Muscle layer of duodenum (tissue), 2 donors: ENCODE measurements at regions not wholly inside any gene's neighbourhood (a gene's known extent, or its start where the extent isn't known, plus 50 kb on each side); places are given as distances from the start of the nearest gene placed in this dataset.

ENCODE experiments used
- H3K27ac ChIP-seq: one replicate; pipeline ENCODE4 v1.7.0; 2013; ENCODE audit warnings: mild to moderate bottlenecking, low read length
- H3K27me3 ChIP-seq: one replicate; pipeline ENCODE4 v1.7.0; 2013; ENCODE audit warnings: low read depth, mild to moderate bottlenecking, control low read depth, low read length
- H3K36me3 ChIP-seq, 2 donors: one replicate each; pipeline ENCODE4 v1.7.0; 2013; ENCODE audit warnings: low read length in 2 of 2, control low read depth in 1 of 2, mild to moderate bottlenecking in 1 of 2; ENCODE audit not compliant: insufficient read depth in 2 of 2, control insufficient read depth in 1 of 2
- H3K4me1 ChIP-seq, 2 donors: one replicate each; pipeline ENCODE4 v1.7.0; 2013; ENCODE audit warnings: low read length in 2 of 2, mild to moderate bottlenecking in 2 of 2, control low read depth in 1 of 2, moderate library complexity in 1 of 2; ENCODE audit not compliant: insufficient read depth in 2 of 2, control insufficient read depth in 1 of 2
- H3K4me3 ChIP-seq, 2 donors: one replicate each; pipeline ENCODE4 v1.7.0; 2013; ENCODE audit warnings: low read length in 2 of 2, low read depth in 1 of 2, mild to moderate bottlenecking in 1 of 2
- H3K9me3 ChIP-seq, 2 donors: one replicate each; pipeline ENCODE4 v1.7.0; 2013; ENCODE audit warnings: low read length in 2 of 2, control low read depth in 1 of 2, mild to moderate bottlenecking in 1 of 2; ENCODE audit not compliant: control insufficient read depth in 1 of 2
- donor health status: healthy.

DNA sequence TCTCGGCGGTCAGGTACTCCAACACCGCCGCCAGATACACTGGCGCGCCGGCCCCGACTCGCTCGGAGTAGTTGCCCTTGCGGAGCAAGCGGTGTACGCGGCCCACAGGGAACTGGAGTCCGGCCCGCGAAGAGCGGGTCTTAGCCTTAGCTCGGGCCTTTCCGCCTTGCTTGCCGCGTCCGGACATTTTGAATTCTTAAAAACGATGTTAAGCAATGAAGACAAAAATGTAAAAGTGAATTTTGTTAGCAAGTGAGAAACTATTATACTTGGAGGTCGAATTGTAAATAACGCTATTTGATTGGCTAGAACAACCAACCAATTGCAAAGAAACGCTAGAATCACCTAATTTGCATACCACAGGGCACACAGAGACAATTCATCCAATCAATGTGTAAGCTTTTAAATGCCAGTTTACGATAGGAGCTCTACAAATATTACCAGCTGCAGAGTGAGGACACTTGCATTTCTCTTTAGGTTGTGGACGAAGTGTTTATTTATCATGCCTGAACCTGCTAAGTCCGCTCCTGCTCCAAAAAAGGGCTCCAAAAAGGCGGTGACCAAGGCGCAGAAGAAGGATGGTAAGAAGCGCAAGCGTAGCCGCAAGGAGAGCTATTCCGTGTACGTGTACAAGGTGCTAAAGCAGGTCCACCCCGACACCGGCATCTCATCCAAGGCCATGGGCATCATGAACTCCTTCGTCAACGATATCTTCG lies 112.0 kb downstream of the HFE start:
- Histone ChIP-seq H3K27me3 (peaks cover 3% of the 10 kb centered on the region), H3K4me1 (peaks cover 0 to 19% of the 10 kb centered on the region in 2 donors), H3K4me3 (peak overlapping the region; percentile 70 to 74), H3K36me3 (no peaks in the 10 kb centered on the region), H3K27ac (peak overlapping the region; percentile 93), H3K9me3 (no peaks in the 10 kb centered on the region)

DNA sequence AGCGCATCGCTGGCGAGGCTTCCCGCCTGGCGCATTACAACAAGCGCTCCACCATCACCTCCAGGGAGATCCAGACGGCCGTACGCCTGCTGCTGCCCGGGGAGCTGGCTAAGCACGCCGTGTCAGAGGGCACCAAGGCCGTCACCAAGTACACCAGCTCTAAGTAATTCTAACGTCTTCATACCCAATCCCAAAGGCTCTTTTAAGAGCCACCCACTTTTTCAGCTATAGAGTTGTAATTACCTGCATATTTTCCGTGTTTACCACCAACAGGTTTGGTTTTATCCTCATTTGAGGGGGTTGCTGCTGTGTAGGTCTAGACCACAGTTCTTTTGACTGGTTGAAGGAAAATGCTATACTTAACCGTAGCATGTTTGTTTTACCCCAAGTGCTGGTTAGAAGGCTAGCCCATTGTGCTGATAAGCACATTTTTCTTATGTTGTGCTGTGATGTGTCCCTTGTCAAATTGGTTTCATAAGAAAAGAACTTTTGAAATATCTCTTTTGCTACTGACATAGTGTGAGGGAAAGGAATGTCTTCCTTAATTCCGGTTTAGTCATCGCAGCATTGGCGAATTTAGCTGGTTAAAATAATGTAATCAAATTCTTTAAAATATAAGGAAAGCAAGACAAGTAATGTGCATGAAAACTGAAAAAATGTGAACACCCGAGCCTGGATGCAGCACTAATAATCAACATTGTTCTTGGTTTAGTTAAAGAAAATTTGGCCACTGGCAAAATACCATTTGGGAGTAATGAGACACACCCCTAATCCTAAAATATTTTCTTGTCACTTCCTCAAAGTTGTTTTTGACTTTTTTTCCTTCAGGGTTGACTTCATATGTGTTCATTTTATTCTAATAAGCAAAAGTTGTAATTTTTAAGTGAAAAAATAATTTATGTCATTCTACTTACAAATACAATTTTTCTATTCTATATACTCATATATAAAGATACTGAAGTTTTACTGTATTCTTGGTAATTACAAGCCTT lies 112.8 kb downstream of the HFE start:
- peak overlapping the region; percentile 93 for H3K27ac ChIP-seq
- peaks cover 0 to 21% of the 10 kb centered on the region in 2 donors for H3K4me1 ChIP-seq
- peaks cover 3% of the 10 kb centered on the region for H3K27me3 ChIP-seq
- H3K4me3 ChIP-seq: peak overlapping the region; percentile 70 to 74
- H3K36me3 ChIP-seq: no peaks in the 10 kb centered on the region
- no peaks in the 10 kb centered on the region for H3K9me3 ChIP-seq

- Histone ChIP-seq H3K27ac (no peak overlapping the region), H3K9me3 (no peaks in the 10 kb centered on the region), H3K4me1 (peaks cover 0 to 17% of the 10 kb centered on the region in 2 donors), H3K36me3 (peaks cover 0 to 5% of the 10 kb centered on the region in 2 donors), H3K27me3 (peaks cover 3% of the 10 kb centered on the region), H3K4me3 (no peak overlapping the region)
These were observed 113.9 kb downstream of the HFE start for GRCh38 chr6:26200918-26201721.

- Histone ChIP-seq H3K4me1 (peaks cover 0 to 20% of the 10 kb centered on the region in 2 donors), H3K27ac (no peak overlapping the region)
These were observed 115.0 kb downstream of the HFE start for GRCh38 chr6:26202201-26202611.

GRCh38 chr6:26202811-26203583 lies 115.8 kb downstream of the HFE start:
- Histone ChIP-seq H3K9me3 (no peaks in the 10 kb centered on the region), H3K4me3 (no peak overlapping the region), H3K4me1 (peaks cover 0 to 20% of the 10 kb centered on the region in 2 donors), H3K27ac (no peak overlapping the region), H3K27me3 (peaks cover 3% of the 10 kb centered on the region), H3K36me3 (peaks cover 0 to 5% of the 10 kb centered on the region in 2 donors)

More at GRCh38 chr6:26202201-26202611, 115.0 kb downstream of the HFE start:
- H3K27me3 ChIP-seq: peaks cover 3% of the 10 kb centered on the region
- H3K4me3 ChIP-seq: no peak overlapping the region
- H3K36me3 ChIP-seq: peaks cover 0 to 5% of the 10 kb centered on the region in 2 donors
- H3K9me3 ChIP-seq: no peaks in the 10 kb centered on the region

DNA sequence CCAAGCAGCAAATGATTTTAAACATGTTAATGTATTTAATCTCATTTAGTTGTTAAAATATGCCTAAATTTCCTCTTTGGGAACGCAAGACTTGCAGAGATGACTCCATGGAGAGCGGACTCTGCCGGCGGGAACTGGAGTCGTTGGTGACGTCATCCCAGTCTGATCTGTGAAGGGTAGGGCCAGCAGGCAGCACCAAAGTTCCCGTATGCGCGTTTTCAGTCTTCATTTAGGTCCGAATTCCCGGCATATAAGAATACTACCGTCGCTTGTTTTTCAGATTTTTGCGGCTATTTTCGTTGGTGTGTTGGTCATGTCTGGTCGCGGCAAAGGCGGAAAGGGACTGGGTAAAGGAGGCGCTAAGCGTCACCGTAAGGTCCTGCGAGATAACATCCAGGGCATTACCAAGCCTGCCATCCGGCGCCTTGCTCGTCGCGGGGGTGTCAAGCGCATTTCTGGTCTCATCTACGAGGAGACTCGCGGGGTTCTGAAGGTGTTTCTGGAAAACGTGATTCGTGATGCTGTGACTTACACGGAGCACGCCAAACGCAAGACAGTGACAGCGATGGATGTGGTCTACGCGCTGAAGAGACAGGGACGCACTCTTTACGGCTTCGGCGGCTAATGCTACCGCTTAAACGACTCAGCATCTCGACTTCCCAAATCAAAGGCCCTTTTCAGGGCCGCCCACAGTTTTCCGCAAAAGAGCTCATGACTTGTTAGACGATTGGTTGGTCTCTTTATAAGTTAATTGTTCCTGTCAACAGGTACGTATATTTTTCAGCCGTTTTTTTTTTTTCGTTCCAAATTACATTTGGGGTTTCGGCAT lies 117.3 kb downstream of the HFE start:
- Histone ChIP-seq H3K4me3 (peak overlapping the region; percentile 82 to 88), H3K9me3 (no peaks in the 10 kb centered on the region), H3K36me3 (peaks cover 0 to 5% of the 10 kb centered on the region in 2 donors), H3K27me3 (peaks cover 3% of the 10 kb centered on the region), H3K4me1 (peaks cover 0 to 18% of the 10 kb centered on the region in 2 donors), H3K27ac (peak overlapping the region; percentile 98)

DNA sequence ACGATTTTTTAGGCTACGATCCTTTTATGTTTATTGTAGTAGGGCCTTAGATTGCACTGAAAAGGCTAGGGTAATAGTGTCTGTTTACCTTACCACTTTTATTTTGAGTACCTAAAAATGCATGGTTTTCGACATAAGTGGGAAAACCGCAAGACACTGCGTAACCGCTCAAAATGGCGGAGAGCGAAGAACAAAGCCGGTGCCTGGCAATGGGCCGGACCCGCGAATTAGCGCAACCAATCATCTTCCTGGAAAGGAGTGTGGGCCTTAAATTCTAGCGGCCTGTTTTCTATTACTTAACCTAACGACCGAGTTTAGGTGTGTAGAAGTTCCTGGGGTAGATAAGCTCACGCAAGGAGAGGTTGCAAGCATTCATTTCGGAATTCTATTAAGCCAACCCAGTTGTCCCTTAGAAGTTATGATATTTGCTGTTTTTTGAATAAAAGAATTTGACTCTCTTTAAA lies 118.0 kb downstream of the HFE start:
- no peaks in the 10 kb centered on the region for H3K9me3 ChIP-seq
- H3K36me3 ChIP-seq: peaks cover 0 to 5% of the 10 kb centered on the region in 2 donors
- peaks cover 3% of the 10 kb centered on the region for H3K27me3 ChIP-seq
- peak overlapping the region; percentile 98 for H3K27ac ChIP-seq
- H3K4me3 ChIP-seq: peak overlapping the region; percentile 82 to 88
- peaks cover 0 to 12% of the 10 kb centered on the region in 2 donors for H3K4me1 ChIP-seq

DNA sequence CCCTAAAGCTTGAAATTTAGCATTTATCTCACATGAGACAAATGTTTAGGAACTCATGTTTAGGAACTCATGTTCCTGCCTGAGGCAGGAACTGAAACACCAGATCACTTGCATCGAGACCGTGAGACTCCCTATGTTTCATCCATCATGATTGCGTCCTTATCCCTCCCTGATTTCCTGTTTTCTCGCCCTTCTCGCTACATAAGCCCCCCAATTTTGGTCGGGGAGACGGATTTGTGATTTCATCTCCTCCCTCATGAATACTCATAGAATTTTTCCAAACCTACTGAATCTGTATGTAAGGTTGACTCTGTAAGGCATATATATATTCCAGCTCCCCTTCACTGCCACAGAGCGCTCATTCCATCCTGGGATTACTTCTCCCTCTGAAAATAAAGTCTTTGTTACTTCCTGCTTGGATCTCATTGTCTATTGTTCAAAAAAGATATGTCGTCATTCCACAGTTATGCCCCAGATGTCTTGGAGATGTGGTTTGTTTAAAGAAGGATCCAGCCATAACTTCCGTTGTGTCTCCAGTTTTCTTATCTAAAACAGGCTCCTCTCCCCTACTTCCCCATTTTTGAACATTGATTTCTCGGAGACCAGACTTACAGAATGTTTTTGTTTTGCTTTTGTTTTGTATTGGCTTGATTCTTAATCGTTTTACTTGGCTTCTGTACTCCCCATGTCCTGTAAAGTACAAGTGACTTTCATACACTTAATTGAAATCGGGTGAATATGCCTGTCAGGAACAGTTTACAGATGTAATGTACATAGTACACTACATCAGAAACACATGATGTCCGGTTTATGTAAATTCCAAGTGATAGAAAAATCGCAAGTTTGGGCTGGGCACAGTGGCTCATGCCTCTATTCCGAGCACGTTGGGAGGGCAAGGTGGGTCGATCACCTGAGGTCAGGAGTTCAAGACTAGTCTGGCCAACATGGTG lies 118.7 kb downstream of the HFE start:
- peak overlapping the region; percentile 82 to 88 for H3K4me3 ChIP-seq
- peak overlapping the region; percentile 98 for H3K27ac ChIP-seq
- H3K9me3 ChIP-seq: no peaks in the 10 kb centered on the region
- H3K27me3 ChIP-seq: peaks cover 3% of the 10 kb centered on the region
- peaks cover 0 to 11% of the 10 kb centered on the region in 2 donors for H3K4me1 ChIP-seq
- peaks cover 0 to 5% of the 10 kb centered on the region in 2 donors for H3K36me3 ChIP-seq
